GM12878 (cell line): ENCODE measurements at regions not wholly inside any gene's neighbourhood (a gene's known extent, or its start where the extent isn't known, plus 50 kb on each side); places are given as distances from the start of the nearest gene placed in this dataset.
A peak's percentile ranks its signal among the peaks of the same experiment; 100 is the strongest.

Experiments used
- ATAC-seq: fragments of 200-7000 bp; cut with Tn5 transposase; 3 replicates; pipeline ENCODE4 v1.9.1; 2020; ENCODE audit warnings: mild to moderate bottlenecking, moderate library complexity
- BruUV-seq: library from RNA; stranded (reverse); fragments of 400-500 nt; replicated peaks from 2 replicates; lab custom pipeline; 2021; lab: Mats Ljungman, UMichigan
- CTCF ChIA-PET: fragments of 300-600 bp; sonication (Branson Sonifier 250); formaldehyde crosslinking; extraction: SDS; loops from one replicate; lab custom pipeline; 2021; ENCODE audit warnings: inconsistent platforms; lab: Yijun Ruan, JAX
- POLR2A ChIA-PET: fragments of 350-600 bp; formaldehyde crosslinking; extraction: SDS; loops from one replicate; lab custom pipeline; 2021; ENCODE audit warnings: inconsistent platforms; lab: Charles Lee
- RAD21 ChIA-PET: fragments of 300-600 bp; sonication (Branson Sonifier 250); formaldehyde crosslinking; loops from one replicate; lab custom pipeline; 2023; ENCODE audit warnings: antibody characterized with exemption; ENCODE audit not compliant: unreplicated experiment; lab: Charles Lee
- SMC1A ChIA-PET: fragments of 300-600 bp; sonication (Branson Sonifier 250); formaldehyde crosslinking; loops from one replicate; lab custom pipeline; 2023; ENCODE audit not compliant: unreplicated experiment, uncharacterized antibody; lab: Charles Lee
- DNase-seq: peaks from one replicate; pipeline ENCODE4 v3.0.0-alpha.2; 2011; ENCODE audit warnings: low read depth, low spot score
- FAIRE-seq: peaks from 3 replicates; lab custom pipeline; 2011; peaks lifted over from hg19 to GRCh38; lab: Jason Lieb, UNC
- H2AFZ ChIP-seq: 2 replicates; pipeline ENCODE4 v1.6.0; 2011; ENCODE audit warnings: low read depth, low read length, control low read depth; ENCODE audit not compliant: control insufficient read depth
- H3K27ac ChIP-seq: 2 replicates; pipeline ENCODE4 v1.5.1; 2011; ENCODE audit warnings: control low read depth; ENCODE audit not compliant: control insufficient read depth, insufficient read depth
- H3K27me3 ChIP-seq, 2 experiments: replicated peaks in 1 of 2; 2 replicates each; pipeline versions ENCODE4 v1.6.0 to v1.6.1; 2011; ENCODE audit warnings: low read length in 1 of 2; ENCODE audit not compliant: control insufficient read depth in 2 of 2, insufficient read depth in 2 of 2
- H3K36me3 ChIP-seq, 2 experiments: 2 replicates each; pipeline ENCODE4 v1.5.1; 2011; ENCODE audit warnings: low read length in 1 of 2; ENCODE audit not compliant: control insufficient read depth in 2 of 2, insufficient read depth in 2 of 2
- H3K4me1 ChIP-seq: 2 replicates; pipeline ENCODE4 v1.6.1; 2011; ENCODE audit warnings: mild to moderate bottlenecking, low read length, moderate library complexity, mixed read lengths; ENCODE audit not compliant: control insufficient read depth, insufficient read depth
- H3K4me2 ChIP-seq: 2 replicates; pipeline ENCODE4 v1.6.0; 2011; ENCODE audit warnings: control low read depth; ENCODE audit not compliant: control insufficient read depth, insufficient read depth
- H3K4me3 ChIP-seq: fragments of 200-600 bp; sonication (generic); 2 replicates; pipeline ENCODE4 v1.5.1; 2016
- H3K79me2 ChIP-seq: 2 replicates; pipeline ENCODE4 v1.6.0; 2011; ENCODE audit warnings: low read length; ENCODE audit not compliant: control insufficient read depth, insufficient read depth
- H3K9ac ChIP-seq: 2 replicates; pipeline ENCODE4 v1.8.0; 2011; ENCODE audit warnings: low read length, control low read depth, mixed read lengths; ENCODE audit not compliant: control insufficient read depth, insufficient read depth
- H3K9me3 ChIP-seq: replicated peaks from 3 replicates; pipeline ENCODE4 v1.5.1; 2011; ENCODE audit warnings: mild to moderate bottlenecking, low read length; ENCODE audit not compliant: control insufficient read depth, insufficient read depth
- H4K20me1 ChIP-seq: 2 replicates; pipeline ENCODE4 v1.6.0; 2011; ENCODE audit not compliant: control insufficient read depth, insufficient read depth
- CREB1 ChIP-seq: IDR thresholded peaks from 2 replicates; pipeline ENCODE4 v1.6.1; 2012; ENCODE audit warnings: low read depth, mild to moderate bottlenecking, inconsistent platforms
- CTCF ChIP-seq, 3 experiments: IDR thresholded peaks in 2 of 3; conservative IDR thresholded peaks in 1 of 3; 2 replicates each; pipeline ENCODE4 v1.5.1; 2011; ENCODE audit warnings: low read depth in 3 of 3, low read length in 3 of 3, mild to moderate bottlenecking in 3 of 3, control low read depth in 2 of 3, moderate library complexity in 2 of 3, inconsistent platforms in 1 of 3, mixed read lengths in 1 of 3; ENCODE audit not compliant: control insufficient read depth in 2 of 3, insufficient read depth in 1 of 3; ENCODE audit errors: extremely low read depth in 1 of 3
- DPF2 ChIP-seq: fragments of 450-650 bp; IDR thresholded peaks from 2 replicates; pipeline ENCODE4 v1.6.1; 2017; ENCODE audit warnings: mild to moderate bottlenecking
- EED ChIP-seq: sonication (generic); IDR thresholded peaks from 2 replicates; pipeline ENCODE4 v1.6.1; 2016; ENCODE audit warnings: antibody characterized with exemption, low read depth
- MEF2A ChIP-seq: IDR thresholded peaks from 2 replicates; pipeline ENCODE4 v1.6.1; 2011; ENCODE audit warnings: low read depth, mild to moderate bottlenecking, low read length, moderate library complexity; ENCODE audit not compliant: insufficient read depth
- POLR2AphosphoS2 ChIP-seq: IDR thresholded peaks from 2 replicates; pipeline ENCODE4 v1.6.1; 2011; ENCODE audit warnings: low read depth, mild to moderate bottlenecking, low read length, improper control_type of control experiment, moderate library complexity
- RAD21 ChIP-seq: IDR thresholded peaks from 2 replicates; pipeline ENCODE4 v1.6.1; 2011; ENCODE audit warnings: mild to moderate bottlenecking, low read depth, low read length, moderate library complexity; ENCODE audit not compliant: insufficient read depth
- SMC3 ChIP-seq: IDR thresholded peaks from 2 replicates; pipeline ENCODE4 v1.6.1; 2011; ENCODE audit warnings: low read length, improper control_type of control experiment, borderline replicate concordance
- ZBTB11 ChIP-seq: fragments of 450-650 bp; formaldehyde crosslinking; IDR thresholded peaks from 2 replicates; pipeline ENCODE4 v1.5.0; 2022; ENCODE audit warnings: mild to moderate bottlenecking, missing genetic modification characterization
- WGBS: methylation state at CpG from one replicate; pipeline ENCODE4 v1.1.6; 2016; ENCODE audit warnings: low lambda C conversion rate; ENCODE audit not compliant: insufficient replicate concordance, insufficient coverage; ENCODE audit errors: missing lambda C conversion rate; 5-methylcytosine and 5-hydroxymethylcytosine counted together
- in situ Hi-C: fragments of 300-500 bp; cut with MboI; formaldehyde crosslinking; loops from 9 replicates; pipeline ENCODE4 v1.14.3; 2018; ENCODE audit warnings: mixed read lengths
- intact Hi-C: fragments of 100-400 bp; cut with micrococcal nuclease; formaldehyde crosslinking; loops from one replicate; pipeline ENCODE4 v1.14.2; 2022; ENCODE audit not compliant: unreplicated experiment

- Histone ChIP-seq H3K9me3 (no peaks in the 10 kb centered on the region), H3K27me3 (no peaks in the 10 kb centered on the region), H2AFZ (no peak overlapping the region), H3K4me2 (no peak overlapping the region), H3K36me3 (no peaks in the 10 kb centered on the region), H3K4me3 (no peak overlapping the region), H3K79me2 (no peaks in the 10 kb centered on the region), H3K27ac (no peak overlapping the region), H3K4me1 (peaks cover 4% of the 10 kb centered on the region; the same call in 1 of the 2 replicates), H3K9ac (no peak overlapping the region), H4K20me1 (no peaks in the 10 kb centered on the region)
- ATAC-seq (peak; percentile 82), FAIRE-seq (peak; percentile 41), DNase-seq (no peak)
- BruUV-seq: no TSS peak
- intact Hi-C loops: loop anchor here (1.0 to 5.0 kb wide), 6 partner anchors 100 to 579 kb away; no protein-coding TSS in a partner anchor
- ChIA-PET RAD21 (interaction anchor here (0.6 to 3.2 kb wide), 13 partner anchors 24 to 600 kb away, joined by 3 to 67 read pairs (median 4); no protein-coding TSS in a partner anchor), CTCF (interaction anchor here (0.6 to 10.4 kb wide), 30 partner anchors 11 to 600 kb away, joined by 3 to 169 read pairs (median 4); no protein-coding TSS in a partner anchor), SMC1A (interaction anchor here (0.6 to 8.0 kb wide), 24 partner anchors 12 to 774 kb away, joined by 3 to 104 read pairs (median 4); no protein-coding TSS in a partner anchor), POLR2A (interaction anchor here (1.0 kb wide), 1 partner anchor 249 kb away, joined by 7 read pairs; no protein-coding TSS in a partner anchor)
- in situ Hi-C loops: loop anchor here (5.0 kb wide), 1 partner anchor 245 kb away; no protein-coding TSS in a partner anchor
- TF ChIP-seq MEF2A (0 out of 2 replicates have a peak, but pooled peaks have one; percentile 10), DPF2 (no peak), RAD21 (peak; percentile 91), ZBTB11 (CRISPR knock-in tag) (no peak), CREB1 (no peak), CTCF (IDR thresholded peaks at IDR 0.05 in 2 of 3, conservative IDR thresholded peaks at IDR 0.05 in 1 of 3; ENCODE audit: control insufficient read depth in 2 of 3, extremely low read depth in 1 of 3, insufficient read depth in 1 of 3, low read depth in 3 of 3, low read length in 3 of 3) (peak; percentile 40 to 61 (median 58); a peak in 5 of 6 replicates), POLR2AphosphoS2 (no peak), EED (no peak), SMC3 (peak; percentile 79)
- 12% methylated on average over 4 of the region's 4 CpGs for WGBS
Observed at GRCh38 chr2:147331790-147332419, 512.9 kb upstream of the ACVR2A start.
